ENCODE measurements at regions not wholly inside any gene's neighbourhood (a gene's known extent, or its start where the extent isn't known, plus 50 kb on each side); places are given as distances from the start of the nearest gene placed in this dataset.

DNA sequence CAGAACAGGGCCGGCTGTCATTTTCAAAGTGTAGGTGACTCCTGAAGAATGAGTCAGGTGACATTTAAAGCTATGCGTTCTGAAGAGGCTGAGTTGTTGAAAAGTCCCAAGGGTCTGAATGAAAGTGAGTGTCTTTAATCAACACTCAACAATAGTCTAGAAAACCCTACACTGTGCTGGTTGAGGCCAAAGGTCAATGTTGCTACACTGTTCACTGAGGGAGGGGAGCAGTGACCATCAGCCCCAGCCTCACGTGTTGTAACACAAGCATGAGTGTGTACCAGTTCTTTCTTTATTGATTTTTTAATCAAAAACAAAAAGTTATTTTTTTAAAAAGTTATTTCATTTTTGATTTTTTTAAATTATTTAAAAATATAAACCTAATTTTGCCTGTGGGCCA, 418.8 kb upstream of the LRFN5 start:
- H3K4me1 ChIP-seq (ENCODE audit: control insufficient read depth, low read depth, low read length) = no peaks in the 10 kb centered on the region
- WGBS (ENCODE audit: extremely low coverage, insufficient coverage, low lambda C conversion rate) = no CpG with 5 or more reads among the region's 3 CpGs

DNA sequence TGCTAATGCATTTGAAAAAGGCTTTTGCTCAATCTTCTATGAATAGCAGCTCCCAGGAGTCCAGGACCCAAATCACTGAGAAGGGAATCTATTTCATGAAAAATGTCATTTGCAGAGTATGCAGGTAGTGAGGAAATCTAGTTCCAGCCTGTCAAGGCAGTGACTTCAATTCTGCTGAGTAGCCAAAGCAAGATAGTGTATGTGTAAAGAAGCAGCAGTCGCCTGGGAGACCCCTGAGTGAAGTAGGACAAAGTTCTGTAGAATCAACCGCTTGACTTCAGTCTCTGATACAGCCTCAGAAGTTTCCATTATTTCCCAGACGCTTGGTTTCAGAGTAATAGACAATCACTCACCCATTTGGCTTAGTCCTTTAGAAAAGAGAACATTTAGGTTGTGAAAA, 435.6 kb upstream of the LRFN5 start:
- H4K8ac ChIP-seq (ENCODE audit: low read depth, low read length) = no peak overlapping the region
- H3K9ac ChIP-seq (ENCODE audit: low read length) = no peak overlapping the region
- H3K27me3 ChIP-seq (ENCODE audit: insufficient read depth, low read length, poor library complexity) = no peaks in the 10 kb centered on the region
- H3K23ac ChIP-seq (ENCODE audit: low read length) = no peak overlapping the region
- WGBS (ENCODE audit: extremely low coverage, insufficient coverage, low lambda C conversion rate) = no CpG with 5 or more reads among the region's 3 CpGs
- no peak overlapping the region for H3K4me3 ChIP-seq (ENCODE audit: low read length)
- no peak overlapping the region for H2BK15ac ChIP-seq (replicated peaks; ENCODE audit: low read depth)
- H3K4me1 ChIP-seq (ENCODE audit: control insufficient read depth, low read depth, low read length) = no peaks in the 10 kb centered on the region
- no peak overlapping the region for H3K27ac ChIP-seq (ENCODE audit: low read depth, low read length)
- no peak for DNase-seq
- no peaks in the 10 kb centered on the region for H3K79me2 ChIP-seq (ENCODE audit: control insufficient read depth, insufficient read depth, low read length)
- H2BK5ac ChIP-seq (ENCODE audit: low read length) = no peak overlapping the region
- H2AK5ac ChIP-seq (ENCODE audit: low read length) = no peak overlapping the region
- H4K5ac ChIP-seq (ENCODE audit: low read length) = no peak overlapping the region
- no peak overlapping the region for H3K4me2 ChIP-seq (ENCODE audit: low read length)
- peak overlapping the region; percentile 31 for H3K4ac ChIP-seq (ENCODE audit: low read depth, low read length)
- no peak overlapping the region for H3K56ac ChIP-seq (ENCODE audit: low read length)
- H3K18ac ChIP-seq (ENCODE audit: low read length) = no peak overlapping the region
- H3K79me1 ChIP-seq (ENCODE audit: low read length) = no peaks in the 10 kb centered on the region
- no peaks in the 10 kb centered on the region for H3K36me3 ChIP-seq (ENCODE audit: control insufficient read depth, insufficient read depth, low read length)
- no peak overlapping the region for H2BK120ac ChIP-seq (ENCODE audit: low read depth, low read length)

More for the DNA sequence above, 418.8 kb upstream of the LRFN5 start:
- no peak overlapping the region for H3K23ac ChIP-seq (ENCODE audit: low read length)
- H3K27ac ChIP-seq (ENCODE audit: low read depth, low read length) = no peak overlapping the region
- H3K4me3 ChIP-seq (ENCODE audit: low read length) = no peak overlapping the region
- no peak overlapping the region for H3K9ac ChIP-seq (ENCODE audit: low read length)
- H4K5ac ChIP-seq (ENCODE audit: low read length) = no peak overlapping the region
- no peak overlapping the region for H2AK5ac ChIP-seq (ENCODE audit: low read length)
- H2BK120ac ChIP-seq (ENCODE audit: low read depth, low read length) = no peak overlapping the region
- no peak overlapping the region for H3K18ac ChIP-seq (ENCODE audit: low read length)
- no peak overlapping the region for H2BK15ac ChIP-seq (replicated peaks; ENCODE audit: low read depth)
- H2BK5ac ChIP-seq (ENCODE audit: low read length) = no peak overlapping the region
- H3K36me3 ChIP-seq (ENCODE audit: control insufficient read depth, insufficient read depth, low read length) = no peaks in the 10 kb centered on the region
- no peak overlapping the region for H3K4ac ChIP-seq (ENCODE audit: low read depth, low read length)
- H3K4me2 ChIP-seq (ENCODE audit: low read length) = no peak overlapping the region
- no peaks in the 10 kb centered on the region for H3K79me2 ChIP-seq (ENCODE audit: control insufficient read depth, insufficient read depth, low read length)
- no peak for DNase-seq
- no peak overlapping the region for H4K8ac ChIP-seq (ENCODE audit: low read depth, low read length)
- no peaks in the 10 kb centered on the region for H3K79me1 ChIP-seq (ENCODE audit: low read length)
- no peaks in the 10 kb centered on the region for H3K27me3 ChIP-seq (ENCODE audit: insufficient read depth, low read length, poor library complexity)
- no peak overlapping the region for H3K56ac ChIP-seq (ENCODE audit: low read length)

DNA sequence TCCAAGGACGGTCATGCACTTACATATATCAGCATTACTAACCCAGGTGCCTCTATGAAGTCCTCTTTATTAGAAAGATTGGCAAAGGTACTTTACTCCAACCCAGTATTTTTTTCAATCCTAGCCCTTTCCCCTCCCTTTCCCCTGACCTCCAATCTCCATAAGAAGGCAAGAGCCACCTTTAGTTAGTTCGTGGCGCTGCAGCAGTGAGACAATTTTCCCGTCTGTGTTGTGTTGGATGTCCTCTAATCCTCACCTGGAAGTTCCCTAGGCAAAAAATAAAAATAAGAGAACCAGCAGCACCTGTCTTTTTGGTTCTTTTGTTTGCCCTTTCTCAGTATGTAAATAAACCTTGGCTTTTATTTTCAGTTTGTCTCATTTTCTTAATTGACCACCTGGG, 439.6 kb upstream of the LRFN5 start:
- Histone ChIP-seq H3K23ac (ENCODE audit: low read length) (no peak overlapping the region), H3K9ac (ENCODE audit: low read length) (no peak overlapping the region), H2BK5ac (ENCODE audit: low read length) (no peak overlapping the region), H3K27ac (ENCODE audit: low read depth, low read length) (no peak overlapping the region), H4K8ac (ENCODE audit: low read depth, low read length) (no peak overlapping the region), H3K79me1 (ENCODE audit: low read length) (no peaks in the 10 kb centered on the region), H2AK5ac (ENCODE audit: low read length) (no peak overlapping the region), H3K56ac (ENCODE audit: low read length) (no peak overlapping the region), H3K4ac (ENCODE audit: low read depth, low read length) (no peak overlapping the region), H4K5ac (ENCODE audit: low read length) (no peak overlapping the region), H3K18ac (ENCODE audit: low read length) (no peak overlapping the region), H3K4me1 (ENCODE audit: control insufficient read depth, low read depth, low read length) (no peaks in the 10 kb centered on the region), H2BK120ac (ENCODE audit: low read depth, low read length) (no peak overlapping the region), H3K4me3 (ENCODE audit: low read length) (no peak overlapping the region), H2BK15ac (replicated peaks; ENCODE audit: low read depth) (no peak overlapping the region), H3K79me2 (ENCODE audit: control insufficient read depth, insufficient read depth, low read length) (no peaks in the 10 kb centered on the region), H3K36me3 (ENCODE audit: control insufficient read depth, insufficient read depth, low read length) (no peaks in the 10 kb centered on the region), H3K27me3 (ENCODE audit: insufficient read depth, low read length, poor library complexity) (no peaks in the 10 kb centered on the region), H3K4me2 (ENCODE audit: low read length) (no peak overlapping the region)
- no CpG with 5 or more reads among the region's 4 CpGs for WGBS (ENCODE audit: extremely low coverage, insufficient coverage, low lambda C conversion rate)
- peak; percentile 40 for DNase-seq

DNA sequence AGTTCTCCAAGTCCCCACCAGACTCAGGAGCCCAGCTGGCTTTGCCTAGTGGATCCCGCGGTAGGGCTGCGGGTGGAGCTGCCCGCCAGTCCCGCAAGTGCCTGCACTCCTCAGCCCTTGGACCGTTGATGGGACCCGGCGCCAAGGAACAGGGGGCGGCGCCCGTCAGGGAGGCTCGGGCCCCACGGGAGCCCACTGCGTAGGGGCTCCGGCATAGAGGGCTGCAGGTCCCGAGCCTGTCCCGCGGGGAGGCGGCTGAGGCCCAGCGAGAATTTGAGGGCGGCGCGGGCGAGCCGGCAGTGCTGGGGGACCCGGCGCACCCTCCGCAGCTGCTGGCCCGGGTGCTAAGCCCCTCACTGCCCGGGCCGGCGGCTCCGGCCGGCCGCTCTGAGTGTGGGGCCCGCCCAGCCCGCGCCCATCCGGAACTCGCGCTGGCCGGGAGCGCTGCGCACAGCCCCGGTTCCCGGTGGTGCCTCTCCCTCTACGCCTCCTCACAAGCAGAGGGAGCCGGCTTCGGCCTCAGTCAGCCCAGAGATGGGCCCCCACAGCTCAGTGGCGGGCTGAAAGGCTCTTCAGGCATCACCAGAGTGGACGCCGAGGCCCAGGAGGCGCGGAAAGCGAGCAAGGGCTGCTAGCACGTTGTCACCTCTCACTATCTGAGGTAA, 452.4 kb upstream of the LRFN5 start:
- H2BK120ac ChIP-seq (ENCODE audit: low read depth, low read length) = no peak overlapping the region
- no peak overlapping the region for H4K8ac ChIP-seq (ENCODE audit: low read depth, low read length)
- no peak overlapping the region for H3K4ac ChIP-seq (ENCODE audit: low read depth, low read length)
- H3K79me1 ChIP-seq (ENCODE audit: low read length) = no peaks in the 10 kb centered on the region
- no peaks in the 10 kb centered on the region for H3K79me2 ChIP-seq (ENCODE audit: control insufficient read depth, insufficient read depth, low read length)
- DNase-seq = no peak
- no peak overlapping the region for H3K56ac ChIP-seq (ENCODE audit: low read length)
- no peaks in the 10 kb centered on the region for H3K27me3 ChIP-seq (ENCODE audit: insufficient read depth, low read length, poor library complexity)
- H2BK5ac ChIP-seq (ENCODE audit: low read length) = no peak overlapping the region
- H4K5ac ChIP-seq (ENCODE audit: low read length) = no peak overlapping the region
- H3K4me2 ChIP-seq (ENCODE audit: low read length) = no peak overlapping the region
- no peak overlapping the region for H2BK15ac ChIP-seq (replicated peaks; ENCODE audit: low read depth)
- no peak overlapping the region for H2AK5ac ChIP-seq (ENCODE audit: low read length)
- H3K18ac ChIP-seq (ENCODE audit: low read length) = no peak overlapping the region
- no peaks in the 10 kb centered on the region for H3K4me1 ChIP-seq (ENCODE audit: control insufficient read depth, low read depth, low read length)
- WGBS (ENCODE audit: extremely low coverage, insufficient coverage, low lambda C conversion rate) = no CpG with 5 or more reads among the region's 56 CpGs
- no peak overlapping the region for H3K9ac ChIP-seq (ENCODE audit: low read length)
- no peaks in the 10 kb centered on the region for H3K36me3 ChIP-seq (ENCODE audit: control insufficient read depth, insufficient read depth, low read length)
- no peak overlapping the region for H3K23ac ChIP-seq (ENCODE audit: low read length)
- no peak overlapping the region for H3K4me3 ChIP-seq (ENCODE audit: low read length)
- H3K27ac ChIP-seq (ENCODE audit: low read depth, low read length) = no peak overlapping the region

DNA sequence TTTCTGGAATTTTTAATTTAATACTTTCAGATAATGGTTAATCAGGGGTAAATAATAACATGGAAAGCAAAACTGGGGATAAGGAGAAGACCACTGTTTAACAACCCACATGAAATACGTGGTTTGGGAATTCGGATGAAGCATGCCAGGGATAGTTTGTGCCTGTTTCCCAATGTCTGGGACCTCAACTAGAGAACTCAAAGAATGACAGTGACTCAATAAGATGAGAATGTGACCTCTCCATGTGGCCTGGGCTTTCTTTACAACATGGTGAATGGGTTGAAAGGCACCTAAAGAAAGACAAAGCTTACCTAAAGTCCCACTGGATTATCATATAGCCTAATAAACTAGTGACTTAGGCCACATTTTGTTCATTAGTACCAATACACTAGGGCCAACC, 460.3 kb upstream of the LRFN5 start:
- H2AK5ac ChIP-seq (ENCODE audit: low read length) = no peak overlapping the region
- H3K4me3 ChIP-seq (ENCODE audit: low read length) = no peak overlapping the region
- H3K4me1 ChIP-seq (ENCODE audit: control insufficient read depth, low read depth, low read length) = no peaks in the 10 kb centered on the region
- no peak overlapping the region for H4K5ac ChIP-seq (ENCODE audit: low read length)
- no peak overlapping the region for H3K27ac ChIP-seq (ENCODE audit: low read depth, low read length)
- H2BK120ac ChIP-seq (ENCODE audit: low read depth, low read length) = no peak overlapping the region
- no peak overlapping the region for H2BK5ac ChIP-seq (ENCODE audit: low read length)
- H3K56ac ChIP-seq (ENCODE audit: low read length) = no peak overlapping the region
- no peak overlapping the region for H3K4ac ChIP-seq (ENCODE audit: low read depth, low read length)
- no peaks in the 10 kb centered on the region for H3K36me3 ChIP-seq (ENCODE audit: control insufficient read depth, insufficient read depth, low read length)
- no peaks in the 10 kb centered on the region for H3K27me3 ChIP-seq (ENCODE audit: insufficient read depth, low read length, poor library complexity)
- no peak overlapping the region for H3K18ac ChIP-seq (ENCODE audit: low read length)
- no peaks in the 10 kb centered on the region for H3K79me2 ChIP-seq (ENCODE audit: control insufficient read depth, insufficient read depth, low read length)
- H3K79me1 ChIP-seq (ENCODE audit: low read length) = no peaks in the 10 kb centered on the region
- no peak overlapping the region for H4K8ac ChIP-seq (ENCODE audit: low read depth, low read length)
- H3K4me2 ChIP-seq (ENCODE audit: low read length) = no peak overlapping the region
- WGBS (ENCODE audit: extremely low coverage, insufficient coverage, low lambda C conversion rate) = no CpG with 5 or more reads among the region's 2 CpGs
- H3K23ac ChIP-seq (ENCODE audit: low read length) = no peak overlapping the region
- no peak overlapping the region for H2BK15ac ChIP-seq (replicated peaks; ENCODE audit: low read depth)
- peak; percentile 90 for DNase-seq
- H3K9ac ChIP-seq (ENCODE audit: low read length) = no peak overlapping the region

DNA sequence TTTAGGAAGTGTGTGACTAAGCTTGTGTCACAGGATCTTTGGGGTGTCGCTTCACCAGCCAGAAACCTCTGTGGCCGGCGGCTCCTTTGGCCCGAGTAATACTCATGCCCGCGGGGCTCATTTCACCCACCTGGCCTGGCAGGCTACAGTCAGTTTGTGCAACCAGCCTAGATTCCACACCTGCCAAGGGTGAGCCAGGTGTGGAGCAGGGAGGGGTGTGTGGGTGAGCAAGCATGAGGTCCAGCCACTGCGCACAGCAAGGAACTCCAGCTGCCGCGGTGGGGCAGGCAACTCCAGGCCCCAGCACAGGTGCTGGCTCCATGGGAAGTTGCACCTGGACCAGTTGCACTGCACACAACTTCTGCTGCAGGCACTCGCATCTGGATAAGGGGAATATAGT, 462.3 kb upstream of the LRFN5 start:
- Histone ChIP-seq H3K4ac (ENCODE audit: low read depth, low read length) (no peak overlapping the region), H3K27ac (ENCODE audit: low read depth, low read length) (no peak overlapping the region), H3K36me3 (ENCODE audit: control insufficient read depth, insufficient read depth, low read length) (no peaks in the 10 kb centered on the region), H3K4me3 (ENCODE audit: low read length) (no peak overlapping the region), H3K23ac (ENCODE audit: low read length) (no peak overlapping the region), H3K79me2 (ENCODE audit: control insufficient read depth, insufficient read depth, low read length) (no peaks in the 10 kb centered on the region), H2AK5ac (ENCODE audit: low read length) (no peak overlapping the region), H3K79me1 (ENCODE audit: low read length) (no peaks in the 10 kb centered on the region), H4K8ac (ENCODE audit: low read depth, low read length) (no peak overlapping the region), H2BK5ac (ENCODE audit: low read length) (no peak overlapping the region), H3K9ac (ENCODE audit: low read length) (no peak overlapping the region), H3K18ac (ENCODE audit: low read length) (no peak overlapping the region), H4K5ac (ENCODE audit: low read length) (no peak overlapping the region), H2BK15ac (replicated peaks; ENCODE audit: low read depth) (no peak overlapping the region), H3K27me3 (ENCODE audit: insufficient read depth, low read length, poor library complexity) (no peaks in the 10 kb centered on the region), H2BK120ac (ENCODE audit: low read depth, low read length) (no peak overlapping the region), H3K4me2 (ENCODE audit: low read length) (no peak overlapping the region), H3K4me1 (ENCODE audit: control insufficient read depth, low read depth, low read length) (no peaks in the 10 kb centered on the region), H3K56ac (ENCODE audit: low read length) (no peak overlapping the region)
- WGBS (ENCODE audit: extremely low coverage, insufficient coverage, low lambda C conversion rate) = no CpG with 5 or more reads among the region's 10 CpGs
- DNase-seq = no peak

Measured in mesendoderm (in vitro differentiated cells).